Ovary (tissue), 7 donors: ENCODE measurements at regions not wholly inside any gene's neighbourhood (a gene's known extent, or its start where the extent isn't known, plus 50 kb on each side); places are given as distances from the start of the nearest gene placed in this dataset.

Source experiments
- DNase-seq, 5 donors: peaks; one replicate each; pipeline ENCODE4 v3.0.0-alpha.2; 2019 to 2020
- H3K27ac ChIP-seq, 2 donors: fragments of 200-600 bp; one replicate each; pipeline versions ENCODE4 v1.5.1 to v1.8.0; 2019 to 2022
- H3K27me3 ChIP-seq: fragments of 200-600 bp; one replicate; pipeline ENCODE4 v1.8.0; 2022
- H3K36me3 ChIP-seq: fragments of 200-600 bp; sonication (generic); one replicate; pipeline ENCODE4 v1.5.1; 2019
- H3K4me1 ChIP-seq: one replicate; pipeline ENCODE4 v1.8.1; 2013; ENCODE audit warnings: mild to moderate bottlenecking, moderate library complexity; ENCODE audit not compliant: insufficient read depth
- H3K4me3 ChIP-seq: fragments of 200-600 bp; sonication (generic); one replicate; pipeline ENCODE4 v1.5.1; 2017
- H3K9me3 ChIP-seq, 2 donors: fragments of 200-600 bp in 1 of 2; sonication (generic) in 1 of 2; one replicate each; pipeline versions ENCODE4 v1.5.1 to v1.8.1; 2013 to 2019; ENCODE audit warnings: mild to moderate bottlenecking in 1 of 2, moderate library complexity in 1 of 2
- CTCF ChIP-seq, 3 donors: fragments of 450-650 bp in 2 of 3; fragments of 200-600 bp in 1 of 3; IDR thresholded peaks; one replicate each; pipeline versions ENCODE4 v1.5.1 to v1.8.0; 2016 to 2022; ENCODE audit warnings: antibody characterized with exemption in 3 of 3, mild to moderate bottlenecking in 1 of 3
- EP300 ChIP-seq: sonication (generic); formaldehyde crosslinking; IDR thresholded peaks from one replicate; pipeline ENCODE4 v1.6.1; 2017; ENCODE audit warnings: antibody characterized with exemption
- POLR2A ChIP-seq: fragments of 450-650 bp; IDR thresholded peaks from one replicate; pipeline ENCODE4 v1.6.1; 2017; ENCODE audit warnings: antibody characterized with exemption, mild to moderate bottlenecking, moderate library complexity
- WGBS, 3 donors: extraction: QIAGEN DNeasy Blood & Tissue Kit in 1 of 3; methylation state at CpG; one replicate each; pipeline versions ENCODE4 v1.1.5 to v1.1.7; 2013 to 2017; 5-methylcytosine and 5-hydroxymethylcytosine counted together
- intact Hi-C, 4 donors: fragments of 100-400 bp; cut with DNase I; formaldehyde crosslinking; loops; one replicate each; pipeline versions ENCODE4 v1.11.0 to v1.15.1; 2022 to 2023
- donor health status: DM: no; HTN: no; CAD: no; lungs with moderate emphysema.
- donor health status: DM: no; HTN: no; CAD: no.
- donor health status: Bipolar disorder and iron deficiency.
- donor health status: DM: no; HTN: no; CAD: no.
- donor health status: DM: yes; HTN: yes; CAD: no.

DNA sequence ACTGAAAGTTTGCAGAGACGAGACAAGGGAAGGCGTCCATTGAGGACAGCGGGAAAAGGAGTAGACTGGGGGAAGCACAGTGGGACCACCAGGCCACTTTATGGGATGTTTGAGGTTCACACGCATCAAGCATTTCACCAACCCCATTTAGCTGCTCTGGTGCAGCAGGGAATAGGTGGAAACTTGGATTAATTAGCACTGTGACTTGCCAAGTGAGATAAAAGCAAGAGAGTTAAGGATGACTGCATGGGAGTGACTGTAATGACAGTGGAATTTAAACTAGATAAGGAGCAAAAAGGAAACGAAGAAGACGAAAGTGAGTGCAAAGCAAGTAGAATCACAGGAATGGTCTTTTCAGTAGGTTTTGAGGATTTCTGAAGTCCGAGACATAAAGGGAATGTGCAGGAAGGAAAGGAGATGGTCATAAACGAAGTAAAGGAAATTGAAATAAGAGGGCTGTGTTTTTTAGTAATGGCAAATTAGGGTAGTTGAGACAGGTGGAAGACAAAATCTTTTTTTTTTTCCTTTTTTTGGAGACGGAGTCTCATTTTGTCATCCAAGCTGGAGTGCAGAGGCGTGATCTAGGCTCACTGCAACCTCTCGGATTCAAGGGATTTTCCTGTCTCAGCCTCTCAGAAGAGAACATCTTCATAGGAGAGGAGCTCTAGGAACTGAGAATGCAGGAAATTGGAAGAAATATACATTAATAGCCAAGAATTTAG, 119.0 kb upstream of the MAP9 start:
- TF ChIP-seq EP300 (no peak), CTCF (IDR thresholded peaks at IDR 0.05) (no peak), POLR2A (no peak)
- Histone ChIP-seq H3K36me3 (no peaks in the 10 kb centered on the region), H3K27me3 (no peaks in the 10 kb centered on the region), H3K4me1 (peaks cover 6% of the 10 kb centered on the region), H3K27ac (no peak overlapping the region), H3K4me3 (peak overlapping the region; percentile 12), H3K9me3 (no peaks in the 10 kb centered on the region)
- 63 to 66% (median 65%) methylated on average over 11 of the region's 11 CpGs for WGBS, 3 donors
- DNase-seq: no peak
- intact Hi-C loops: no loop called here

GRCh38 chr4:155494037-155494718, 117.4 kb upstream of the MAP9 start:
- WGBS, 3 donors: 65 to 69% (median 67%) methylated on average over 6 of the region's 6 CpGs
- intact Hi-C loops: no loop called here
- no peak for DNase-seq
- H3K27ac ChIP-seq: no peak overlapping the region
- H3K4me3 ChIP-seq: no peak overlapping the region
- H3K27me3 ChIP-seq: no peaks in the 10 kb centered on the region
- TF ChIP-seq CTCF (IDR thresholded peaks at IDR 0.05): no peak
- TF ChIP-seq EP300: no peak
- TF ChIP-seq POLR2A: no peak
- peaks cover 6% of the 10 kb centered on the region for H3K4me1 ChIP-seq
- H3K36me3 ChIP-seq: no peaks in the 10 kb centered on the region
- H3K9me3 ChIP-seq: no peaks in the 10 kb centered on the region

- Histone ChIP-seq H3K4me1 (peaks cover 6% of the 10 kb centered on the region), H3K27ac (no peak overlapping the region), H3K27me3 (no peaks in the 10 kb centered on the region), H3K9me3 (no peaks in the 10 kb centered on the region), H3K4me3 (no peak overlapping the region), H3K36me3 (no peaks in the 10 kb centered on the region)
- intact Hi-C loops: no loop called here
- no peak for TF ChIP-seq CTCF (IDR thresholded peaks at IDR 0.05)
- TF ChIP-seq EP300: no peak
- no peak for TF ChIP-seq POLR2A
- DNase-seq: no peak
- 30 to 50% (median 31%) methylated on average over 4 of the region's 4 CpGs for WGBS, 3 donors
Observed at GRCh38 chr4:155491336-155492120, 114.8 kb upstream of the MAP9 start.

DNA sequence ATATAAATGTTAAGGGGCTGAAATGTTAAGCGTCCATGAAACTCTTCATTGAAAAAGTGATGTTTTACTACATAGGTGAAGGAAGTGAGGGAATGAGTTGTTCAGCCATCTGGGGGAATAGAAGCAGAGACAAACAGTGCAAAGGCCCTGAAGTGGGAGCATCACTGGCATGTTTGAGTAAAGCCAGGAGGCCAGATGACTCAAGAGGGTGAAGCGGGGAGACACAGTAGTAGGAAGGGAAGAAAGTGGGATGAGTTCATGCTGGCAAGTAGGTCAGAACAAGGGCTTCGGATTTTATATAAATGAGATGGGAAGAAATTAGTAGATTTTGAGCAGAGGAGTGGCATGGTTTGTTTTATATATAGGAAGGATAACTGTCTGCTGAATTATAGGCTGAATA, 112.5 kb upstream of the MAP9 start:
- Histone ChIP-seq H3K4me3 (no peak overlapping the region), H3K4me1 (peaks cover 6% of the 10 kb centered on the region), H3K36me3 (no peaks in the 10 kb centered on the region), H3K27ac (no peak overlapping the region), H3K27me3 (no peaks in the 10 kb centered on the region), H3K9me3 (no peaks in the 10 kb centered on the region)
- 87 to 97% (median 95%) methylated on average over 3 of the region's 3 CpGs for WGBS, 3 donors
- intact Hi-C loops: no loop called here
- TF ChIP-seq CTCF (IDR thresholded peaks at IDR 0.05): no peak
- DNase-seq: no peak
